Amygdala (tissue), 56 donors: ENCODE measurements at regions not wholly inside any gene's neighbourhood (a gene's known extent, or its start where the extent isn't known, plus 50 kb on each side); places are given as distances from the start of the nearest gene placed in this dataset.

ENCODE experiments used
- DNase-seq, 56 donors: peaks; one replicate each; lab custom pipeline; 2025; lab: John Stamatoyannopoulos, UW

DNA sequence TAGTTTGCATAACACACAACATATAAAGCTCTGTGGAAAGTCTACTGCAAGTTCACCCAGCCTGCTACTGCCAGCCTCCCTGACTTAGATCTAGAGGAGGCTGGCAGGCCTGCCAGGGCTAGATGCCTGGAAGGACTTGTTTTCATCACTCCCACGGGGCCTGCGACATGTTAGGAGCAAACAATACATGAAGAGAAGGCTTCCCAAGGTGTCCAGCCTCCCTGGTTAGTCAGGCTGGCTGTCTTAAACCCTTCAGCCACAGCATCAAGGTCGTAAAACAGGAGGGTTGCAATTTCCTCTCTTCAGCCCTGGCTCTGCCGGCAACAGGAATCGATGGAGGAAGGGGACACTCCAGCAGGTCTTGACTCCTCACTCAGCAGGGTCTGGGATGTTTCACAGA, 104.5 kb downstream of the NGF start:
- no peak for DNase-seq

DNA sequence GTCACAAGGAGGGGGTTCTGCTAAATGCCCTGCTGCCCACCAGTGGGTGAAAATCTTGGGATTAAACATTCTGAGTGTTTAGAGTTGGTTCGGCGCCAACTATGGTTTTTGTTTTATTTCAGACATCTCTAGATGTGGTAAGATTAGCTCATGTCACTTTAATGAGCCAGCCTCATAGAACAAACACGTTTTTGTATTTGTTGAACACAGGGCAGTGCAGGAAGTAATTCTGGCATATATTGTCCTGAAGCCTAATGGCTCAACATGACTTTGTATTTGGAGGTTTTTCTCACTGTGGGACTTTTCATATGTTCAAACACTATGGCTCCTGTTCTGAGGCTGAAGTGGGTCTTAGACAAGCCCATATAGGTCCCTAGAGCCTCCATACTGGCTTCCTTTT, 107.8 kb downstream of the NGF start:
- peak in 1 of 56 donors; percentile 17 for DNase-seq

GRCh38 chr1:115229016-115229415, 109.0 kb downstream of the NGF start:
- no peak for DNase-seq

GRCh38 chr1:115228191-115228590, 109.9 kb downstream of the NGF start:
- no peak for DNase-seq

GRCh38 chr1:115227346-115228082, 110.5 kb downstream of the NGF start:
- DNase-seq, result no peak

GRCh38 chr1:115225993-115226685, 111.9 kb downstream of the NGF start:
- DNase-seq, result no peak

DNA sequence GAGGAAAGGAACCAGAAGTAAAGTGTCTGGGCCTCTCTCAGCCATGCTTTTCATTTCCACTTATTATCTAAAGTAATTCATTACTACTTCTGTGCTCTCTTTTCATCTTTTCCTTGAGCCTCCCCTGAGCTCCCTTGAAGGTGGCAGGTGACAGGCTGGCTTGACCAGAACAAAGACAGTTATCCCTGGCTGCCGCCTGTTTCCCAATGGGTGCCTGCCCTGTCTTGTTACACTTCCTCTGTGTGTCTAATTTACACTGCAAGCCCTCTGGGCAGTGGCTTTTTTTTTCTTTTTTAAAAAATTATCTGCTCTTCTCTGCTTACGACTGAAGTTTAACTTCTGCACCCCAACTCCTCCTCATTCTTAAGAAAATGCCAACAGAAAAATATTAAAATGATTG, 113.4 kb downstream of the NGF start:
- DNase-seq, result no peak

GRCh38 chr1:115222616-115223402, 115.2 kb downstream of the NGF start:
- DNase-seq, result no peak

DNA sequence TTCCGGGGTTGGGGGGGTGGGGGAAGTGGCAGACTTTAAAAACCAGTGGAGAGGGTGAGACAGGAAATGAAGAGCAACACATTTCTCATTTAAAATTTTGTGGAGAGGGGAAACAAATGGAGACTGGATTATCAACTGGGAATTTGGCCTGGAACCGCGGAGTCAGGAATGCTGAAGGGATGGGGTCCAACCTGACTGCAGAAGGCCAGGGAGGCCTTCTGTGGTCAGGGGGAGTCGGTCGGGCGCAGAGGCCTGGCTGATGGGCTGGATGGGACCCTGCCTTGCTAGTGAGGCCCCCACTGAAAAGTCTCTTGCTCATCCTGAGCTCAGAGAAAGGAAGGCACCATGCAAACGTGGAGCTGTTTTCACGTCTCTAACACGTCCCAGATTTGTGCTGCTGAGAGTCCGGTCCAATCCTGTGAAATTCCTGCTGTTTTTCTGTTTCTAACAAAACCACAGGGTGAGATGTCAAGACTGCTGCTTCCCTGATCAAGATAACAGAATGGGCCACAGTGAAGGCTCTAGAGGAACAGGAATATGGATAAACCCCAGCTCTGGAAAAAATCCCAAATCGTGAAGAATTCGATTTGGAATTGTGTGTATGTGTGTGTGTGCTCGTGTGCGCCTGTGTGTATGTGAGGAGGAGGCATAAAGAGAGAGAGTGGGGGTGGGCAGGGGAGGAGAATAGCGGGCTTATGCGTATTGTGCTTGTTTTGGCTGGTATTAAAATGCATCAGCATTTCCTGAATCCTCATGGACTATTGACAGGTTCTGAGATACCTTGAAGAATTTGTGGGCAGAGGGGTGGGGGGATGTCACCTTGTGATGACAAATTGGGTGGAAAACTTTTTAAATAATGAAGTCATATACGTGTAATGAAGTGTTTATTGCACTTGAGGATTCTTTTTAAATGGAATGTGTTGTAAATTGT, 117.4 kb downstream of the NGF start:
- DNase-seq, result no peak

GRCh38 chr1:115219927-115220326, 118.1 kb downstream of the NGF start:
- DNase-seq, result no peak

GRCh38 chr1:115218699-115219098, 119.3 kb downstream of the NGF start:
- DNase-seq, result no peak

DNA sequence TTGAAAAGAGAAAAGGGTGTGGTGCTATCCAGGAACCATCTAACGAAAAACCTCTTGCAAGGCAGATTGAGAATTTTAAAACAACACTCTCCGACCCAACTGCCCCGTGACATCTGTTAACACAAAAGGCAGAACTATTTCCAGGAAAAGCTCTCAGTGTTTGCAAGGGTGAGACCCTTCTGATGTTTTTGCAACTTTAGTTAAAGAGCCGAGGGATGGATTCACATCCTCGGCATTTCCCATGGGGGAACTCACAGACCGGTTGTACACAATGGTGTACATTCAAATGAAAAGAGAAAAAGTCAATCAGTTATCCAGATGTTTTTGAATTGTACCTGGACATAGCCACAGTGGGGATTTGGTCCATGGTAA, 120.0 kb downstream of the NGF start:
- DNase-seq, result no peak

DNA sequence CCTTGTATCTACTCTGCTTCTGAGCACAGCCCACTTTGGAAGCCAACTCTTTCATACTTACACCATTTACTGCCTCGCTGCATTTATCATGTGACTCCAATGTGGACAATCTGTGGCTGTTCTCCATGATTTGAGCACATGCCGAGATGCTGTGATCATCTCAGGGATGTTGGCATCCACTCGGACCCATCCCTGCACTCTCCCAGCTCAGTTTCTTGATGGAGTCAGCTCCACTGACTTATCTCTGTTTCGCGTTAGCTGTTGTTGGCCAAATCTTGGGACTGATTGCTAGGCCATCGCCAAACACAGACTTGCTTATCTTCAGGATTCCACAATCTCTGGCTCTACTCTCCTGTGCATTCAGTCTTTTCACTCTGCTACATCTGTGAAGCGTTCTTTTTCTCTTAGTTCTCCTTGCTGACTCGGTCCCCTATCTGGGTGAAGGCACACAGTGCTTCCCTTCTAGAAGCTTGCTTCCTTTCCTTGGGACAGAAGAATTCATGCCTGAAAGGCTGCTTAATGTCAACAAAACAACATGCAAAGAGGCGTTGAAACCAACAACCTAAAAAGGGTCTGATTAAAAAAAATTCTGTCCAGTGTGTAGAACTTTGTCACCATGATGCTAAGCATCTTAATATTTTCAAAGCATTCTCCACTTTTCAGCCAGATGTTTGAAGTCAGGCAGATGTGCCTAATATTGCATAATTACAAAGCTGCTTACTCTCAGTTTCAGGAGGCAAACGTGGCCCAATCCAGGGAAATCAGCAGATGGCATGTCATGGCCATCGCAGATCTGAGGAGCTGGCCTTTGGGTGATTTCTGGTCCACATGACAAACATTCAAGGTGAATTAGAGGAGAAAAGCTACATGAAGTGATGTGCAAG, 120.7 kb downstream of the NGF start:
- no peak for DNase-seq

DNA sequence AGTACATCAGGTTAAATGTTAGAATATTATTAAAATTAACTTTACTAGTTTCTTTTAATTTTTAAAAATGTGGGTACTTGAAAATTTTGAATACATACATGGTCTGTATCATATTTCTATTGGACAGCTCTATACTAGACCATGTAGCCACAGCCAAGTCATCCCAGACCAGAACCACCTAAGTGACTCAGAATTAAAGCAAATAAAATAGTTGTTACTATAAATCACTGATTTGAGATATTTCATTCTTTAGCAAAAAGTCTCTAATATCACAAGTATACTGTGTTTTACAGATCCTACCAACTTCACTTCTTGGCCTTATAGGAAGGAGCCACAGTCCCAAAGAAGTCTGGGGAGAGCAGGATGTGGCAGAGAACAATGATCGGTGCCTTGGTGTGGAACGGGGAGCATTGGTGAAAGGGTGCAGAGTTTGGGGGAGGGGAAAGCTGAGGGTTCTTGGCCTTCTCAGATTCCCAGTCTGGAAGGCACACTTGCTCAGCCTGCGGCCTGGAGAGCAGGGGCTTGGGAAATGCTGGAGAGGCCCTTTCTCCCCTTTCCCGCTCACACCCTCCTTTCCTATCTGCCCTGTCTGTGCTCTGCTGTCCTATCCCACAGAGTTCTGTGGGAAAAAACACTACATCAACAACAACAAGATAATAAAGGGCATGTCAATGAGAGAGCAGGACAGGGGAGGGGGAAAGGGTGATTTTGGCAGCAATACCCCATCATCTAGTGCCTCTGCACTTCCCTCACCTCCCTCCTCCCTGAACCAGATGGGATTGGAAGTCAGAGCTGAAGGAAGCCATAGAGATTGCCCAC, 122.1 kb downstream of the NGF start:
- no peak for DNase-seq

GRCh38 chr1:115215110-115215509, 122.9 kb downstream of the NGF start:
- DNase-seq, result no peak

- DNase-seq, result no peak
These were observed 124.0 kb downstream of the NGF start for GRCh38 chr1:115214098-115214497.

GRCh38 chr1:115213130-115213529, 123.8 kb upstream of the TSPAN2 start:
- DNase-seq, result no peak

DNA sequence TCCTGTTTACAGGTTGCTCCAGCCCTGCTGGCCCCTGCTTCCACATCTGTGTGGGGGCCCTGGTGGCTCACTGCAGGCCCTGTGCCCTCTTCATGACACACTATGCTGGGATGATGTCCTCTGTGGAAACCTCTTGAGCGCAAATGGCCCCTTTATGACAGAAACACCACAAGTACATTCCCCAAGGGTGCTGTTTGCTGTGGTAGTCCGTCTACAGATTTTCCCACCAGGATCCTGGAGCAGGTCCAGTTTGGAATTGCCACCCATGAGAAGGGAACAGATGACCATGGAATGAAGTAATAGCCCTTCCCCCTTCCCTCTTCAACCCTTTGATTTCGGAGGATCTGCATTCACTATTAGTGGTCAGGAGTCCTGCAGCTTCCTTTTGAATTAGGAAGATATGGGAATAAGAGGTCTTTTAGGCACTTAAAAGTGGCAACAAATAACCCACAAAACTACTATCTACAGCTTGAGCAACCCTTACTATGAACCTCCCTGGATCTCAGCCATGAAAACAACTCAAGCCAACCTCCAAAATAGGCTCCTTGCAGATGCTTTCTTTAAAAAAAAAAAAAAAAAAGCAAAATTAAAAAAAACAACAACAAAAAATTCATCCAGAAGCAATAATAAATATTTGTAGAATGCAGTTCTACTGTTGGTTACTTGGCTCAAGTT, 121.9 kb upstream of the TSPAN2 start:
- no peak for DNase-seq
